IPS DF 19.7 (cell line): ENCODE measurements at regions not wholly inside any gene's neighbourhood (a gene's known extent, or its start where the extent isn't known, plus 50 kb on each side); places are given as distances from the start of the nearest gene placed in this dataset.
"Not testable (repeated sequence)": the region's sequence is repeated elsewhere in the genome, so short reads cannot be mapped to it uniquely, and the experiment has no call there.

Experiments used
- DNase-seq: peaks from one replicate; pipeline ENCODE4 v3.0.0-alpha.2; 2013; ENCODE audit warnings: low read depth, low spot score

GRCh38 chr1:214980921-214981320 is 101.6 kb upstream of the KCNK2 start:
- no peak for DNase-seq

GRCh38 chr1:214983126-214983869 is 99.2 kb upstream of the KCNK2 start:
- DNase-seq: no peak

- DNase-seq: no peak
These were observed 93.2 kb upstream of the KCNK2 start for GRCh38 chr1:214989341-214989740.

- no peak for DNase-seq
These were observed 91.9 kb upstream of the KCNK2 start for GRCh38 chr1:214990619-214991018.

DNA sequence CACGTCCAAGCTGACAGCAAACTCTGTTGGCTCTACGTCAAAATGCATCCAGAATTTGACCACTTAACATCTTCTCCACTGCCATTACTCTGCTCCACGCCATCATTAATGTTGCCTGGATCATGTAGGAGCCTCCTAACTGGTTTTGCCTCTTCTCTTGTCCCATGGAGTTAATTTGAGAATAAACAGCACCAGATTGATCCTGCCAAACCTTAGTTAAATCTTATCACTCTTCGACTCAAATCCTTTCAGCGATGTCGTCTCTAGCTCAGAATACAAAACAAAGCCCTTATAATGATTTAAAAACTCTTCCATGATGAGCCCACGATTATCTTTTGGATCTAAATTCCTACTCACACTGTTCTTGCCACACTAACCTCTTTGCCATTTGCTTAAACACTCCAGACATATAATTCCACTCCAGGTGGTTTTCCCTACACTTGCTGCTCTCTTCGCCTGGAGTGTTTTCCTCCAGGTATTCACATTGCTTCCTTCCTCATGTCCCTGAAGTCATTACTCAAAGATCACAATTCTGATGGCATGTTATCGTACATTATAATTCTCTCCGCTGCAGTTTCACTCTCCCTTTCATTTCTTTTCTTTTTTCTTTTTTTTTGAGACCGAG is 90.7 kb upstream of the KCNK2 start:
- no peak for DNase-seq

- no peak for DNase-seq
These were observed 89.1 kb upstream of the KCNK2 start for GRCh38 chr1:214993419-214993818.

DNA sequence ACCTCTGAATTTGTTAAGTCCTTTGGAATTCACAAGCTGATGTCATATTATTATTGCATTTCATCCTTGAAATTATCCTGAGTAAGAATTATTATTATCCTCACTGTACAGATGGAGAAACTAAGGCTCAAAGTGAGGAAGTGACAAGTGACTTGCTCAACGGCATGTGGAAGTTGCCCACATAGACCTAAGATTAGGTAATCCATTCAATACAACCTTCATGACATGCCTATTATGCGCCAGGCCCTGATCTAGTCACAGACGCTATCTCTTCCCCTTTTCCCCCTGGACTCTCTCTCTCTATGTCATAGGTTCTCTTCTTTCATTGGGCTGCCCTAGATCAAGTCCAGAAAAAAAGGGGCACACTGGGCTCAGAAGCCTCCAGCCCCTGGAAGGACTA is 84.9 kb upstream of the KCNK2 start:
- no peak for DNase-seq

GRCh38 chr1:215001419-215002021 is 81.0 kb upstream of the KCNK2 start:
- no peak for DNase-seq

GRCh38 chr1:215002471-215002870 is 80.1 kb upstream of the KCNK2 start:
- DNase-seq: no peak

GRCh38 chr1:215003686-215004085 is 78.9 kb upstream of the KCNK2 start:
- no peak for DNase-seq

DNA sequence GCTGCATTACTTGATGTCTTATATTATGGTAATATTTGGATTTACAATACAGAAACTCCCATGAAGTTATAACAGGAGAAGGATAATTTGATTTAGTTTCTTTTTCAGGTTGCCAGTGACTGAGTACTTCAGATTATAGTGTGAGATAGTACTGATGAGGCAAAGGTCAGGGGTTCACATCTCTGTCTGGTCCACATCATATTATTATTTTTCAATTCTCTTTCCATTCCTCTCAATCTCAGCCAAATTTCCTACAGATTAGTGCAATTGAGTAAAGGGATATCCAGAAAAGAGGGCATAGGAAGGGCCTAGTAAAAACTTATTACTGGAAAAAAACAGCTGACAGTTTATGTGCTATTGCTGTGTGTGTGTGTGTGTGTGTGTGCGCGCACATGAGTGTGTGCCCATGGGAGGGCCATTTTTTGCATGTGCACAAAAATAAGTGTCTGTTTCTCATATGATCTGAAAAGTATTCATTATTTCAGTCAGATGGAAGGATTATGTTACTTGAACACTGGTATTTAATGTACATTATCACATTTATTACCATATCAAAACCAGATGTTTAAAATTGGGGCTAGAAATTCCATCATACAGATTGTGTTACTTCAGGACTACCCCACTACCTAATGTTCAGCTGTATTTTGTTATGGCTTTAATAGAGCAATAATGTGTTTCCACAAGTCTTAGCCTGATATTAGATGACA is 78.3 kb upstream of the KCNK2 start:
- no peak for DNase-seq

GRCh38 chr1:215005078-215005477 is 77.5 kb upstream of the KCNK2 start:
- no peak for DNase-seq

DNA sequence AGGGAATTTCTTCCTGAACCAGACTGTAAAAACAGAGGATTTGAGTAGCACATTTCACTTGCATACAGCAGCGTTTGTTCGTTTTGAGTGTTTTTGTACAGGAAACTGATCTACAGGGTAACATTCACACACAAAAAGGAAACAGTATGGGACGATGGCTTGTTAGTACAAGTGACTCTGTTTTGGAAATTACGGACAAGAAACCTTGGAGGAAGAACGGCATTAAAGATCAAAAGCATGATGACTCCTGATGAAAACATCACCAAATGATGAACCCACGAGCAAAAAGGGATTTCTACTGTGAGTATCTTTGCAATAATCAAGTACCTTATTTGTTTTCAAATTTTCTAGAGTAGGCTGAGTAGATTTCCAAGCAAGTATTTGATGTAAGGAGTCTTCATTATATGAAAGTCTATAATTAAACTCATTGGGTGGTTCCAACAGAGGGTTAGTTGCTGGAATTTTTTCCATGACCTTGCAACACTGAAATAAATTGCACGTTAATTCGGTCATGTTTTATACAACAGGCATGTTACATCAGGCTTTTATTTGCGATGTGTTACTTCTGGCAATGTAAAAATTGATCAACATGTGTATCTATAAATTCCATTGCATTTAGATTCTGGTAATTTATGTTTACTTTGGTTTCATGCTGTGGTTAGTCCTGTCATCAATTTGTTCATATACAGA is 76.7 kb upstream of the KCNK2 start:
- no peak for DNase-seq

GRCh38 chr1:215007880-215008279 is 74.7 kb upstream of the KCNK2 start:
- no peak for DNase-seq

- DNase-seq: no peak
These were observed 64.0 kb upstream of the KCNK2 start for GRCh38 chr1:215018555-215018954.

- no peak for DNase-seq
These were observed 60.3 kb upstream of the KCNK2 start for GRCh38 chr1:215022204-215022603.

DNA sequence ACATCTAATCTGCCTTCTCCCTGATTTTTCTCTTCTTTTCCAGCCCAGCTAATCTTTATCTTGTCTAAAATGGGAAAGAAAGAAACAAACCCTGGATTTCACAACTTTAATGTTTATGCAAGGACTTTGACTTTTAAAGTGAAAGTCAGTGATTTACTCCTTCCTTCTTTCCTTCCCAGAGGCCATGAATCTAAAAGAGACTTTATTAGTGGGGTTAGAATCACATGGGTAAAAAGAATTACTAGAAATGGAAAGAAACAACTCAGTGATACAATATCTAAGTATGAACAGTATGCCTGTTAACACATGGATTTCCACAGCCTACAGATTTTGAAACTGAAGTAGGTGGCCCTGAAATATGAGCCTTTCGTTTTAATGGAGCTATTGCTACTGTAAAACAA is 59.8 kb upstream of the KCNK2 start:
- DNase-seq: no peak

- DNase-seq: no peak
These were observed 59.2 kb upstream of the KCNK2 start for GRCh38 chr1:215023155-215023832.

GRCh38 chr1:215028954-215029353 is 53.6 kb upstream of the KCNK2 start:
- no peak for DNase-seq

DNA sequence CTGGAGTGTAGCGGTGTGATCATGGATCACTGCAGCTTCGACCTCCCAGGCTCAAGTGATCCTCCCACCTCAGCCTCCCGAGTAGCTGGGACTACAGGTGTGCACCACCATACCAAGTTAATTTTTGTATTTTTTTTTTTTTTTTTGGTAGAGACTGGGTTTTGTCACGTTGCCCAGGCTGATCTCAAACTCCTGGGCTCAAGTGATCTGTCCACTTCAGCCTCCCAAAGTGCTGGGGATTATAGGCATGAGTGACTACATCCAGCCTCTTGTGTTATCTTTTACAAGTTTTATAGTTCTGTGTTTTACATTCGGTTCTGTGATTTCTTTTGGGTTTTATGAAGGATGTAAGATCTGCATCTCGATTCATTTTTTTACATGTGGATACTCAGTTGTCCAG is 52.0 kb upstream of the KCNK2 start:
- not testable (repeated sequence) for DNase-seq

- no peak for DNase-seq
These were observed 51.1 kb upstream of the KCNK2 start for GRCh38 chr1:215031392-215031791.
